Stimulated activated naive CD8-positive, alpha-beta T cell treated with anti-CD3 and anti-CD28 coated beads, Interleukin-15, amount 100 ng/mL, for 72 hours (primary cell): ENCODE measurements at regions not wholly inside any gene's neighbourhood (a gene's known extent, or its start where the extent isn't known, plus 50 kb on each side); places are given as distances from the start of the nearest gene placed in this dataset.

Experiments
- ATAC-seq: fragments of 150-1000 bp; cut with Tn5 transposase; 2 replicates; pipeline ENCODE4 v1.10.0; 2021; ENCODE audit warnings: mild to moderate bottlenecking, moderate library complexity
- DNase-seq, 2 donors: peaks; one replicate each; pipeline ENCODE4 v3.0.0; 2021 to 2022
- H3K27ac Mint-ChIP-seq, 2 donors: one replicate each; pipeline ENCODE4 v1.8.0; 2022; ENCODE audit warnings: mild to moderate bottlenecking in 2 of 2, mixed read lengths in 2 of 2, moderate library complexity in 2 of 2
- H3K27me3 Mint-ChIP-seq: one replicate; pipeline ENCODE4 v1.8.0; 2022; ENCODE audit warnings: mixed read lengths
- H3K4me1 Mint-ChIP-seq: one replicate; pipeline ENCODE4 v1.8.0; 2022; ENCODE audit warnings: mild to moderate bottlenecking, mixed read lengths
- H3K4me3 Mint-ChIP-seq, 2 donors: one replicate each; pipeline ENCODE4 v1.8.0; 2022; ENCODE audit warnings: mild to moderate bottlenecking in 2 of 2, mixed read lengths in 2 of 2, moderate library complexity in 1 of 2
- H3K9me3 Mint-ChIP-seq, 2 donors: one replicate each; pipeline ENCODE4 v1.8.0; 2022; ENCODE audit warnings: mixed read lengths in 2 of 2

DNA sequence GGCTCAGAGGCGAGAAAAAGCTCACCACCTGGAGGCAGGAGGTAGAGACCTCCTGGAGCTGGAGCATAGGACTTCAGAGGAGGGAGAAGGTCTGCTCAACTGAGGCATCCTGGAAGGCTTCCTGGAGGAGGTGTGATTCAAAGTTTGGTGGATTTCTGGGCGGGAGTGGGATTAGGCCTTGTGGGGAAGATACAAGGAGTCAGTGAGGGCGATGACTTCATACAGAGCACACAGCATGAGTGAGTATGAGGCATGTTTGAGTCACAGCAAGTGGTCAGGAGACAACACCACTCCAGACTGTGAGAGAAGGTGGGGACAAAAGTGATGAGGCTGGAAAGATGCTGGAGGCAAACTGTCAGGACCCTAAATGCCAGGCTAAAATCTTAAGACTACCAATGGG, 77.6 kb downstream of the MATN1 start:
- ATAC-seq = no peak
- peak overlapping the region in 1 of 2 donors; percentile 38 for H3K27ac Mint-ChIP-seq
- no peak overlapping the region for H3K4me3 Mint-ChIP-seq
- DNase-seq = no peak
- H3K4me1 Mint-ChIP-seq = peaks cover 17% of the 10 kb centered on the region
- H3K9me3 Mint-ChIP-seq = no peaks in the 10 kb centered on the region
- peaks cover 72% of the 10 kb centered on the region for H3K27me3 Mint-ChIP-seq

DNA sequence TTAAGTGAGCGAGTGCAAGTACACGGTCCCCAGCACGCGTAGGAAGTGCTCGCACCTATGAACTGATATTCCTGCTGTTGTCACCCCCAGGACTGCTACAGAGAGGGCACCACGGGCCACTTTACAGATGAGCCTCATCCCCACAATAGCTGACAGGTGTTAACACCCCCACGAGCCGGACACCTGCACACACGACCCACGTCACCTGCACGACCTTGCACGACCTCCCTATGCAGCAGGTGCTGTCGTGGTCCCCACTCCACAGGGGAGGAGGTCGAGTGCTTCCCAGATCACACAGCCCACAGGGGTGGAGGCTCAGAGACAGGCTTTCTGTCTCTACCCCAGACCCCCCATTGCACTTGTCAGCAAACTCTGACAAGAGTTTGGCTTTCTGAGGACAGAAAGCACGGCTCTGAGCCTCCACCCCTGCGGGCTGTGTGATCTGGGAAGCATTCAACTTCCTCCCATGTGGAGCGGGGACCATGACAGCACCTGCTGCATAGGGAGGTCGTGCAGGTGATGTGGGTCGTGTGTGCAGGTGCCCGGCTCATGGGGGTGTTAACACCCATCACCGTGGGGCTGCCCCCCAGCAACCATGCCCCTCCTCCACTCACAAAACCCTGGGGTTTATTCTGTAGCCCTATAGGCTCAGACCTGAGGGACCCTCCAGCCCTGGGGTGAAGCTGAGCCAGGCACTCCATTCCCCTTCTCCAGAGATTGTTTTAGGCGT, 80.8 kb downstream of the MATN1 start:
- H3K27ac Mint-ChIP-seq = no peak overlapping the region
- ATAC-seq = no peak
- no peaks in the 10 kb centered on the region for H3K9me3 Mint-ChIP-seq
- no peaks in the 10 kb centered on the region for H3K4me1 Mint-ChIP-seq
- no peak overlapping the region for H3K4me3 Mint-ChIP-seq
- peaks cover 44% of the 10 kb centered on the region for H3K27me3 Mint-ChIP-seq
- no peak for DNase-seq

DNA sequence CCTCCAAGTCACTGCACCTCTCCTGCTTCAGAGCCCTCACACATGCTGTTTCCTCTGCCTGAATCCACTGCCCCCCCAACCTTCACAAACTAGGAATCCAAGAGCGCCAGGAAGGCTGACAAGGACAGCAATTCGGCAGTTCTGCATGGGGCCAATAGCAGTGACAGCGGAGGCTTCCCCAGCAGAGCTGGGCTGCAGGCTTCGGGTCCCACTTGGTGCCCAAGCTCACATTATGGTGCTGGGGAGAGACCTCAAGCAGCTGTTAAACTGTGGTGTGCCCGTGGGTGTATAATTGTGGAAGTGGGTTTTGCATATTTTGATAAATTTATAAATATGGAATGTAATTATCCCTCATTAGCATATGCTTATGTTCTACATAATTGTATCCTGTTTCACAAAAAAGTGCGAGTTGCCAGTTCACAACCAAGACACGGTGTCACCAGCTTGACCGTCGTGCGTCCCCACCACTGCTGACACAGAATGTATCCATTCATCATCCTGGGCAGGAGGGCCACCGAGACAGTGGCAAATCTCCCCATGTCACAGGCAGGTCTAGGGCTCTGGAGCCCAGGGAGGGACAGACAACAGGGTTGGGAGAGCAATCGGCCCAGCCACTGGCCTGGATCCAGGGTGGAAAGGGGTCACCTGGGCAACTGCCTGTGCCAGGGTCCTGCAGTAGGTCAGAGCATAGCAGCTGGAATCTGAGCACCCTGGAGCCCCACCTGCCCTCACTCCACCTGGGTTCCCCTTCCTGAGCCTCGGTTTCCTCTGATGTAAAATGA, 81.6 kb downstream of the MATN1 start:
- peak overlapping the region in 1 of 2 donors; percentile 14 for H3K27ac Mint-ChIP-seq
- H3K4me1 Mint-ChIP-seq = no peaks in the 10 kb centered on the region
- ATAC-seq = no peak
- H3K4me3 Mint-ChIP-seq = no peak overlapping the region
- no peak for DNase-seq
- no peaks in the 10 kb centered on the region for H3K9me3 Mint-ChIP-seq
- H3K27me3 Mint-ChIP-seq = peaks cover 41% of the 10 kb centered on the region

DNA sequence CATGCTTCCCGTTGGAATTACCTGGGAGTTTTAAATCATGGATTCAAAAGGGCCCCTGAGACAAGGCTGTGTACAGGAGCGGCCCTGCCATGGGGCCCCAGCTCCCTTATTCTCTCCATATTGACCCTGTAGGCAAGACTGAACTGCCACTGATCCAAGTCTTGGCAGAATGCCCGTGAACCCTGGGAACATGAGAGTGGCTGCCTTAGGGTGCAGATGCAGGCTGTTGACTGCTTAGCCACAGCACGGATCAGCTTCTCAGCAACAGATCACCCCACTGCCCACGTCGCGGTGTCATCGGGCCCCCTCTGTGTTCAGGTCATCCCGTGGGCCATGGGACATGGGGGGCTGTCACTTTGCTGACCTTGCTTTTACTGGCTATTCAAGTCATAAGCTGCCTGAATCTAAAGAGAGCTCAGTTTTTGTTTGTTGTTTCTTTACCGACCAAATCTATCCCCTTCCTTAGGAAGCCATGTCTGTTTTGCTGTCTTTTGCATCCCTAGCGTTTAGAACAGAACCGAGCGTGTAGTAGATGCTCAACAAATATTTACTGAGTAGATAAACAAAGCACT, 83.4 kb downstream of the MATN1 start:
- DNase-seq (no peak), ATAC-seq (no peak)
- H3K27me3 Mint-ChIP-seq = peaks cover 26% of the 10 kb centered on the region
- no peak overlapping the region for H3K27ac Mint-ChIP-seq
- no peaks in the 10 kb centered on the region for H3K4me1 Mint-ChIP-seq
- H3K4me3 Mint-ChIP-seq = no peak overlapping the region
- H3K9me3 Mint-ChIP-seq = no peaks in the 10 kb centered on the region

DNA sequence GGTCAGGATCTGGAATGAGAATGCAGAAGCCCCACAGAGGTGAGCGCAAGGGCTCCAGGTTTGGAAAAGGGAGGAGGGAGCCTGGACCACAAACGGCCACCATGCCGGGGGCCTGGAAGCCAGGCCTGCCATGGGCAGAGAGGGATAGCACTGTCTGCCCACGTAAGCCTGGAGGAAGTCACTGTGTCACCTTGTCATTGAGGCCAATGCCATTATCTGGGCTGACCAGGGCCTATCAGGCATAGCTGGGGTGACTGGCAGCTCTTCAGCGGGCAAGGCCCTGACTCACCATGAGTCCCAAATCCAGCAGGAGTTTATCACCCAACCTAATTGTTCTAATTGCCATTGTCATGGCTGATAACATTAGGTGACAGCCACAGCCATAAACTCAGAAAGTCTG, 84.6 kb downstream of the MATN1 start:
- ATAC-seq = no peak
- no peak for DNase-seq
- Mint-ChIP-seq H3K4me3 (no peak overlapping the region), H3K9me3 (no peaks in the 10 kb centered on the region), H3K27me3 (peaks cover 15% of the 10 kb centered on the region), H3K4me1 (no peaks in the 10 kb centered on the region), H3K27ac (no peak overlapping the region)

DNA sequence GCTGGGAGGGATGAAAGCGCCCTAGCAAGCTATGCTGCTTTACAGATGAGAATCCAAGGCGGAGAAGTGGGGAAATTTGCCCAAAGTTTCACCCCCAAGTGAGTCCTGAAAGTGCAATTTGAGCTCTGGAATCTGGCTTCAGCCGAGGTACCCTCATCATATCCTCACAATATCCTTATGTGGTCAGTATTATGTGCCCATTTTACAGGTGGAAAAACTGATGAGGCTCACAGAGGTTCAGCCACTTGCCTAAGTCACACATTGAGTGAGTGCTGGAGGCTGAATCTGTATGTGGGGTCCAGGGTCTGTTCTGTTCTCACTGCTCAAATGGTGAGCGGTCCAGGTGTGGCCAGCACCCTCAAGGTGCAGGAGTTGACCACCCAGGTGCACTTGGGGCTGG, 85.3 kb downstream of the MATN1 start:
- ATAC-seq = no peak
- no peak overlapping the region for H3K4me3 Mint-ChIP-seq
- H3K9me3 Mint-ChIP-seq = no peaks in the 10 kb centered on the region
- peaks cover 13% of the 10 kb centered on the region for H3K27me3 Mint-ChIP-seq
- DNase-seq = no peak
- H3K27ac Mint-ChIP-seq = no peak overlapping the region
- H3K4me1 Mint-ChIP-seq = no peaks in the 10 kb centered on the region

DNA sequence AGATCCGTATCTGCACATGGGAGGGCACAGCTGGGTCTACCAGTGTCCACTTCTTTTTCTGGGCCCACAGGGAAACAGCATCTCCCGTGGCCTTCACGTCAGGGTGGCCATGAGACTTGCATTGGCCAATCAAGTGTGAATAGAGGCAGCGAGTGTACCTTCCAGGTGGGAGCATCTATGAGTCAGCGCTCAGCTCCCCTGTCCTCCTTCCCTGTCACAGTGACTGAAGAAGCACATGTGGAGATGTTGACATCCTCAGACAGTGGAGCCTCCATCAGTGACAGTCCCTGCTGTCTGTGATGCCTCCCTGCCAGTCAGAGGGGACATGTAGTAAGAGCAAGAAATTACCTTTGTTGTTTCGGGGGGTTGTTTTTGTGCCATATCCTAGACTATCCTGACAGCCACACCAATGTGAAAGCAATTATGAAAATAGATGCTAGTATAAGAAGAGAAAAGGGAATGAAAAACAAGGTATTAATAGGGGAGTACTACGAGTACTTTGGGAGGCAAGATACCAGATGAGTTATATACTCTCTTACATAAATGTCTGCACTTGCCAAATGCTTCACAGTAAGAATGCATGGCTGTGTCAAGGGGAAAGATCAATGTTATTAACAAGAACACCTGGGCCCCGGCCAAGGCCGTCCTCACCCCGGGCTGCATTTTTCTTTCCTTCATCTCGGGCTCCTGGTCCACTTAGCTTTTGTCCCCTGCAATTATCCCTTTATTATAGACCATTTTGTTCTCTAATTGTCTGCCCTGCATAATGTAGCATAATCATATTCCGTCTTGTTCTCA, 86.0 kb downstream of the MATN1 start:
- DNase-seq (no peak), ATAC-seq (no peak)
- H3K9me3 Mint-ChIP-seq = no peaks in the 10 kb centered on the region
- H3K27me3 Mint-ChIP-seq = peaks cover 6% of the 10 kb centered on the region
- no peaks in the 10 kb centered on the region for H3K4me1 Mint-ChIP-seq
- H3K4me3 Mint-ChIP-seq = no peak overlapping the region
- H3K27ac Mint-ChIP-seq = no peak overlapping the region

DNA sequence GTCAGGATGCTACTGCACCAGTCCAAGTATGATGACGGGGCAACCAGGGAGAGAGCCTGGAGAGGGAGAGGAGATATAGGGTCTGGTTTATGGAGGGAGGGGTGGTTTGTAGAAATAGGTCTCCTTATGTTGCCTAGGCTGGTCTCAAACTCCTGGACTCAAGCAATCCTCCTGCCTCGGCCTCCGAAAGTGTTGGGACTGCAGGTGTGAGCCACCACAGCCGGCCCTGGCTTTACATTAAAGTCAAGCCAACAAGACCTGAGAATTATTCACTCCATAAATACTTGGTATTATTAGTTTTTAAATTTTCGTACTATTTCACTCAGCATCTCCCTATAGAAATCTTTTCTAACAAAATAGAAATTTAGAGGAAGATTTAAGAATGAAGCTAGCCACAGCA, 86.8 kb downstream of the MATN1 start:
- DNase-seq (no peak), ATAC-seq (no peak)
- Mint-ChIP-seq H3K27ac (no peak overlapping the region), H3K27me3 (no peaks in the 10 kb centered on the region), H3K4me3 (no peak overlapping the region), H3K4me1 (no peaks in the 10 kb centered on the region), H3K9me3 (no peaks in the 10 kb centered on the region)

DNA sequence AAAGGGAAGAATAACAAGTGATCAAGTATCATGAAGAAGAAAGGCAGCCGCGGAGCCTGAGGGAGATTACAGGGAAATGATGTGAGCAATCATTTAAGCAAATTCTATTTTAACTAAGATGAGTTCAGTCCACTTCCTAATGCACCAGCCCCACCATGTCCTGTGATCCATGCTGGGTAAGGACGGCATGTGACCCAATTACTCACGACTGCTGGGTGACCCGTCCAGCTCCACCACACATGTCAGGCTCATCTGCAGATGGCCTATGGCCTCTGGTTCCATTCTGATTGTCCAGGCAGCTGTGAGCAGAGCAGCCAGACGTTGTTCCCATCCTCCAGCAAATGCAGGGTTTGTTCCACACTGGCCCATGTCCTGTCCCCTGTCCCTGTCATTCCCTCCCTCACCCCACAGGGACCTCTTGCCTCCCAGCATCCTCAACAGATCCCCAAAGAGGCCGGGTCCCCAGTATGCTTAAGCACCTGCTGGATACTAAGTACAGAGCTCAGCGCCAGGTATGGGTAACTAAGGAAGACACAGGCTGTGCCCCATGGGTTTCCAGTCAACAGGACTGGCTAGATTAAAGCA, 87.9 kb downstream of the MATN1 start:
- Mint-ChIP-seq H3K4me1 (no peaks in the 10 kb centered on the region), H3K4me3 (no peak overlapping the region), H3K27ac (no peak overlapping the region), H3K9me3 (no peaks in the 10 kb centered on the region), H3K27me3 (no peaks in the 10 kb centered on the region)
- DNase-seq (no peak), ATAC-seq (no peak)

DNA sequence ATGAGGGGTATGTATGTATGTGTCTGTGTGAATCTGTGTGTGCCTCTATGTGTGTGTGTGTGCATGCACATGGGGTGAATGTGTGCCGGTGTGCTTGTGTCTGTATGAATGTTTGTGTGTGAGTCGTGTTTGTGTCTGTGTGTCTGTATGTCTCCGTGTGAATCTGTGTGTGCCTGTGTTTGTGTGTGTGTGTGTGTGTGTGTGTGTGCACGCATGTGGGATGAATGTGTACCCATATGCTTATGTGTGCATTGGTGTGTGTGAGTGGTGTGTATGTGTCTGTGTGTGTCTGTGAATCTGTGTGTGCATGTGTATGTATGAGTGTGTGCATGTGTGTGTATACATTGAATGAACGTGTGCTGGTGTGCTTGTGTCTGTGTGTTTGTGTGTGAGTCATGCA, 88.9 kb downstream of the MATN1 start:
- Mint-ChIP-seq H3K4me3 (no peak overlapping the region), H3K27ac (no peak overlapping the region), H3K27me3 (peaks cover under 1% of the 10 kb centered on the region), H3K9me3 (no peaks in the 10 kb centered on the region), H3K4me1 (no peaks in the 10 kb centered on the region)
- no peak for ATAC-seq
- DNase-seq = no peak

DNA sequence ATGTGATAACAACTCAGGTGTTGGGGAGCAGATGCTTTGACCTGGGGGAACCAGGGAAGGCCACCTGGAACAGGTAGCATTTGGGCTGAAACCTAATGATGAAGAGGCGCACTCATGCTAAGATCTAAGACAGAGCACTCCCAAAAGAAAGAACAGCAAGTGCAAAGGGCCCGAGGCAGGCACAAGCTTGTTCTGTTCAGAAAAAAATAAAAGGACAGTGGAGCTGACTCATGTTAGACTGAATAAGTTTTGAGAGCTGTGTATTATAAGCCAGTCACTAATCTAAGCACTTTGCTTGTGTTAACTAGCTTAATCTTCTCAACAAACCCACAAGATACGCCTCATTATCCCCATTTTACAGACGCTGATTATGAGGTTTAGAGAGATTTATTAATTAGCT, 90.1 kb downstream of the MATN1 start:
- Mint-ChIP-seq H3K4me1 (no peaks in the 10 kb centered on the region), H3K27ac (no peak overlapping the region), H3K9me3 (peaks cover 0 to 2% of the 10 kb centered on the region in 2 donors), H3K27me3 (peaks cover 12% of the 10 kb centered on the region), H3K4me3 (no peak overlapping the region)
- ATAC-seq (no peak), DNase-seq (no peak)

DNA sequence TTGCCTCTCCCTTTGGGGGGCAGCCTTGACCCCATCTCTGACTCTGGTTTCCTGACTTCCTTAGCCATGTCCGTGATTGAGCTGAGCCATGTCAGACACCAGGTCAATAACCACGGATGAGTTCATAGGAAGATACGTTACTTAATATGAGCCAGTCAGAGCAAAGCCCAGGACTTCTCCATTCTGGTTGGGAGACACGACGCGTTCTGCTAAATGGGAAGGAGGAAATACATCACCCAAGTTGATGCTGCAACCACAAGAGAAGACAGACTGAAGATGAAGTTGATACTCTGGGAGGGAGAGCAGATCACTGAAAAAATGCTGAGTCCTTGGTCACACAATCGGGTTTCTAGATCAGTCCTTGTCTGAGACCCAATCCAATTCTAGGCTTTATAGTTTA, 90.9 kb downstream of the MATN1 start:
- H3K9me3 Mint-ChIP-seq = peaks cover 0 to 10% of the 10 kb centered on the region in 2 donors
- H3K4me1 Mint-ChIP-seq = no peaks in the 10 kb centered on the region
- H3K4me3 Mint-ChIP-seq = no peak overlapping the region
- H3K27me3 Mint-ChIP-seq = peaks cover 21% of the 10 kb centered on the region
- ATAC-seq = no peak
- no peak for DNase-seq
- H3K27ac Mint-ChIP-seq = no peak overlapping the region

DNA sequence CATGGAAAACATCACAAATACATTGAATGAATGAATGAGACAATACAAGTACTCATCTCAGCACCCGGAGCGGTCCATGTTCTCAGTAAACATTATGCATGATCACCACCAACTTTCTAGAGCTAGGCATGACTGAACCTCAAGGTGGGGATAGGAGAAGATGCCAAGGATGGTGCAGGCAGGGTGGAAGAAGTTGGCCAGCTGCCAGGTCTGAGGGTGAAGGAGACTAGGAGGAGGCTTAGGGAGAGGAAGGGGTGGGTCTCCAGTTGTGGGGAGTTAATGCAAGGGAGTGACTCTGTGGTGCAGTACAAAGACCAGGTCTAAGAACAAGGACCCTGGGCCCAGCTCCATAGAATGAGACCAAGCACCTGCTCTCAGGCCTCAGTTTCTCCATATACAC, 91.7 kb downstream of the MATN1 start:
- Mint-ChIP-seq H3K4me3 (no peak overlapping the region), H3K9me3 (peaks cover 5 to 16% of the 10 kb centered on the region in 2 donors), H3K4me1 (no peaks in the 10 kb centered on the region), H3K27me3 (peaks cover 26% of the 10 kb centered on the region), H3K27ac (no peak overlapping the region)
- ATAC-seq (no peak), DNase-seq (no peak)

DNA sequence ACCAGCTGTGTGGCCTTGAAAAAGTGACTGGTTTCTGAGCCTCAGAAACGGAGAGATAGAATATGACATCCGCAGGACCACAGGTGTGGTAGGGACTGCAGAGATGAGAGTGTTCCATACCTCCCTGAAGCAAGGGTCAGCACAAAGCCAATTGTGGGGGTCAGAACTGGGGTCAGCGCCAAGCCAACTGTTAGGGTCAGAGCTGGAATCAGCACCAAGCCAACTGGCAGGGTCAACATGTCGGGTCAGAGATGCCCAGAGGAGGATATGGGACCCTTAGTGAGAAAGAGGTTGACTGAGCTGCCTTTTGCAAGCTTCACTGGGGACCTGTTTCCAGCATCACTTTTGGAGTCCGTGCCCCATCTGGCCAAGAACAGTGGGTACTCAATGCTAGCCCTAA, 93.9 kb downstream of the MATN1 start:
- peaks cover 9 to 16% of the 10 kb centered on the region in 2 donors for H3K9me3 Mint-ChIP-seq
- no peaks in the 10 kb centered on the region for H3K4me1 Mint-ChIP-seq
- no peak overlapping the region for H3K27ac Mint-ChIP-seq
- H3K27me3 Mint-ChIP-seq = peaks cover 33% of the 10 kb centered on the region
- ATAC-seq = no peak
- DNase-seq = no peak
- no peak overlapping the region for H3K4me3 Mint-ChIP-seq

DNA sequence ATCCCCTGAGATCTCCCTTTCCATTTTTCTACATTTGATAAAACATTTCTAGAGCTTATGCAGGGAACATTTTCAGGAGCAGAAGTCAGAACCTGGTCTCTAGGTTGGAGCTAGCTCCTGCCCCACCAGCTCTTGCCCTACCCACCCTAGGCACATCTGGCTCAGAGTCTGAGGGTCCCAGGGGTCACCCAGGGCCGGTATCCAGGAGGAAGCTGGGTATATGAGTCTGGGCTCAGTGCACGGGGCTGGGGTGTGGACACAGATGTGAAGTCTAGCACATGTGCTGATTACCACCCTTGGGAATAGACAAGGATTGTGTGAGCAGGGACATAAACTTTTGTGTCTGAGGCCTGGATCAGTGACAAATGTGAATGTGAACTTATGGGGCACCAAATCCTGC, 95.4 kb downstream of the MATN1 start:
- ATAC-seq (no peak), DNase-seq (no peak)
- Mint-ChIP-seq H3K27me3 (peaks cover 33% of the 10 kb centered on the region), H3K9me3 (peaks cover 19 to 24% of the 10 kb centered on the region in 2 donors), H3K4me3 (no peak overlapping the region), H3K27ac (no peak overlapping the region), H3K4me1 (no peaks in the 10 kb centered on the region)
